Activated CD4-positive, alpha-beta T cell treated with anti-CD3 and anti-CD28 coated beads, Interleukin-2, Interleukin-4, amounts not matched to agents 100 ng/mL and 50 ng/mL, durations not matched to agents 16 hours and 8 hours (primary cell): ENCODE measurements at regions not wholly inside any gene's neighbourhood (a gene's known extent, or its start where the extent isn't known, plus 50 kb on each side); places are given as distances from the start of the nearest gene placed in this dataset.

Experiments used
- DNase-seq: peaks from one replicate; pipeline ENCODE4 v3.0.0-alpha.2; 2020; ENCODE audit warnings: low spot score

DNA sequence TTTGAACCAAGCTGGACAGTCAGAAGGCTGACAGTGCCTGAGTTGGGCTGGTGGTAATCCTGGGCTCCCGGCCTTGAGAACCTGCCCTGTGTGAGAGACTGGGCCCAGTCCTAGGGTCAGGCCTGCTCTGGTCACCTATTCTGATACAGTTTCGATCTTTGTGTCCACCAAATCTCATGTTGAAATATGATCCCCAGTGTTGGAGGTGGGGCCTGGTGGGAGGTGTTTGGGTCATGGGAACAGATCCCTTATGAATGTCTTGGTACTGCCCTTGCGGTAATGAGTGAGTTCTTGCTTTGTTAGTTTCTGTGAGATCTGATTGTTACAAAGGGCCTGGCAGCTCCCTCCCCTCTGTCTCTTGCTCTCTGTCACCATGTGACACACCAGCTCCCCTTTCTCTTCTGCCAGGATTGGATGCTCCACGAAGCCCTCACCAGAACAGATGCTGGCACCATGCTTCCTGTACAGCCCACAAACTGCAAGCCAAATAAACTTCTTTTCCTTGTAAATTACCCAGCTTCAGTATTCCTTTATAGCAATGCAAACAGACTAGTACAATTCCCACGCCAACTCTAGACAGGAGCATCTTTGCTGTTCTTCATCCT, 111.8 kb upstream of the ZNF438 start:
- no peak for DNase-seq

GRCh38 chr10:31145986-31146385, 114.3 kb upstream of the ZNF438 start:
- DNase-seq = no peak

DNA sequence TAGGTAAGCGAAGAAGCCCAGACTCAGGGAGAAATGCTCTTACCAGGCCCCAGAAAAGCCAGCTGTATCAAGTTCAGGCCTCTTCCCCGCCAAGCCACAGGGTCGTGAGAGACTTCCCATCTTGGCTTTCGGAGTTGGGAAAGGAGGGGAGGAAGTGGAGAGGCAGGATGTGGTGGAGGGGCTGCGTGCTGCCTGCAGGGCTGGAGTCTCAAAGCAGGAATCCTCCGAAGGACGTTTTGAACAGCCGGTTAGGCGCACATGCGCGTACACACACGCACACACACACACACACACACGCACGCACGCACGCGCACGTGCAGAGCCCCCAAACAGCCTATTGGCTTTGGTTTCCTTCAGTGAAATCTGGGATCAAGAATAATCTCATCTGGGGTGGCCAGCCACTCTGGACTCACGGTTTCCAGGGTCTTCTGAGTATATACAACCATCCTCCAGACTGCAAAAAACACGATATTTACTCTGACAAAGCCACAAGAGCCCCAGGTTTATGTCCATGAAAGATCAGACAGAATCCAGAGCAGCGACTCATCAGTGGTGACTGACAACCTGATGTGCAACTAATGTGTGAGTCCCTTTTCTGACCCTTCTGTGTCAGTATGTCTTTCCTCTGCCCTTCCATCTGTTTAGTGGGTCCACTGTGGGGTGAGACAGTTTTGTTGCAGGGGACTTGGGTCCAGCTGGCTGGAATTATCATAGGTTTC, 115.0 kb upstream of the ZNF438 start:
- DNase-seq = no peak

GRCh38 chr10:31147210-31147608, 115.5 kb upstream of the ZNF438 start:
- no peak for DNase-seq

DNA sequence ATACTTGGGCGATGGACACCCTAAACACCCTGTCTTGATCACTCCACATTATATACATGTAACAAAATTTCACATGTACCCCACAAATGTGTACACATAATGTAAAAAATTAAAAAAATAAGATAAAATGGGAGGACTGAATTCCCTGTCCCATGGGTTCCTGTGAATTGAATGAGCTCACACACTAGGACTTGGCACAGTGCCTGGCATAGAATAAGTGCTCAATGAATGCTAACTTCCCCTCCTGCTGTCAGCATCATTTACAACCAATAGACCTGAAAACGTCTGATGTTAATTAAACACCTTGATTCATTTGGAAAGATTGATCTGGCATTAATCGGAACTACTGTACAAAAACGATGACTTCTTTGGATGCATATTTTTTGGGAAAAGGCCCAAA, 117.3 kb upstream of the ZNF438 start:
- no peak for DNase-seq

DNA sequence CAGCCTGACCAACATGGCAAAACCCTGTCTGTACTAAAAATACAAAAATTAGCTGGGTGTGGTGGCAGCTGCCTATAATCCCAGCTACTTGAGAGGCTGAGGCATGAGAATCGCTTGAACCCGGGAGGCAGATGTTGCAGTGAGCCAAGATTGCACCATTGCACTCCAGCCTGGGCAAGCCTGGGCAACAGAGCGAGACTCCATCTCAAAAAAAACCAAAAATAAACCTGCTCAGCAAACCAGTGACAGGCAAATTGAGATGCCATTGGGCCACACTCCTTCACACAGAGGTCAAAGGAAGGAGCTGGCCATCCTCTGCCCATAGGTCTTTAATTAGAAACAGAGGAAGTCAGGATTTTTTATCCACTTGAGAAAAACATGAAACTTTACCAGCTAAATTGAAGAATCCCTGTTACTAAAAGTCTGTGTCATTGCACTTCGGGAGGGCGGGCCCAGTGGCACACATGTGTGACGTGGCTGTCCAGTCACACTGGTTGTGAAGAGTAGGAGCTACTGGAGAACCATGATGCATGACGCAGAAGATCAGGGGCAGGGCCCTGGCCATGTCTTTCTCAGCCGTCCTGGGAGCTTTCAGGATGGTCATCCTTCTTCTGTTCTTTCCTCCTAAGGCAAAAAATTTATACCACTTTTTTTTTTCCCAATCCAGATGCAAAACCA, 118.3 kb upstream of the ZNF438 start:
- DNase-seq = no peak

DNA sequence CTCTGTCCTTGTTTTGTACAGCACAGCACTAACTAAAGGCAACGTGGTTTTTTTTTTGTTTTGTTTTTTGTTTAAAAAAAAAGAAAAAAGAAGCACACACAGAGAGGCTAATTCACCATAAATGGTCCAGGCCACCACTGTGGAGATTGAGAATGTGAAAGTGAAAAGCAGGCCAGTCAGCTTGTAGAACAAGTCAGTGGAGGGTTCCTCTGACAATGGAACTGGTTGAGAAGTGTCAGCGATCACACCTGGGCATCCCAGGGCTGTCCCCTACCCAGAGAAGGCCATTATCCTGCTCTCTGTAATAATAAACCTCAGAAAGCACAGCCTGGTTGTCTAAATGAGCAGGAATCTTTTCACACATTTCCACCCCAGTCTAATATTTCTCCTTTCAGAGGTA, 119.6 kb upstream of the ZNF438 start:
- no peak for DNase-seq

DNA sequence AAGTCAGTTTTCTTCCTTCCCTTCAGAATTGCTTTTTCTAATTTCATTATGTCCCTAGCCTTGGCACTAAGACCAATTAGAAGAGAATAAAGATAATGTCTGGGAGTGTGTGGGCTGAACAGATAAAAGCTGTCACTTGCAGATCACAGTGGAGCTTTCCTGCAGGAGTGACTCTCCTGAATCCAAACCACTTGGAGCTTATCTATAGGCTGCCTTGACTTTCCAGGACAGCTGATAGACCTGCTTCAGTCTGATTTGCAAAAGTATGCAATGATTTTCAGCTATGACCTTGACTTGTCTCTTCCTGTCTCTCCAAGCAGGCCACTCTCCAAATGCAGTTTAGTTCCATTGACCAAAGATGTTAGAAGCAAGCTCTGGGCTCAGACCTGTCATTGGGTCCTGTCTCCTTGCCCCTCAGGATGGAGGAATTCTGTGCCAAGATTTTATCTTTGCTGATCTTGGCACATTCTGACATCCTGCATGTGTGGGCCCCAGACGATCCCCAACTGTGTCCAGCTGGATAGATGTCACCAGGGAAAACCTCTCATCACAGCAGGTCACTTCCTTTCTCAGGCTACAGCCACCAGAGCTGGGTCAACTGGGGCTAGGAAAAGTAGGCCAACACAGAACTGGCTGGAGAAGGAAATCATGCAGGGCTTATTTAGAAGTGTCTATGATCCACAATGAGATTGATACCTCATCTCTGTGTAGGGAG, 120.9 kb upstream of the ZNF438 start:
- no peak for DNase-seq

GRCh38 chr10:31153161-31153560, 121.5 kb upstream of the ZNF438 start:
- DNase-seq = no peak

DNA sequence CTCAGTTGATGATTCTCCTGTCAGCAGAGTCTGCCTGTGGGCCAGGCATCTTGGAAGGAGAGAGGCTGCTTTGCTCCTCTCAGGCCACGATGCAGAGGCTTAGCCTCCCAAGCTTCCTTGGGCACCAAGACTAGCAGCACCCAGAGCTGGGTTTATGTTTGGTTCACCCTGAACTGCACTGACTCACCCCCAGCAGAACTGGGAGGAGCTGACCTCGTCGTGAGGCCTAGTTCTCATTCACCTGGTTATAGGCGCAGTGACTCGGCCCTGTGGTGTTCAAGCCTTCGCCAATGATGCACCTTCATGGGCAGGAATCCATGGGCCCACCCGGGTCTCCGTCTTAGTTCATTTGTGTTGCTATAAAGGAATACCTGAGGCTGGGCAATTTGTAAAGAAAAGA, 122.0 kb upstream of the ZNF438 start:
- DNase-seq = no peak

DNA sequence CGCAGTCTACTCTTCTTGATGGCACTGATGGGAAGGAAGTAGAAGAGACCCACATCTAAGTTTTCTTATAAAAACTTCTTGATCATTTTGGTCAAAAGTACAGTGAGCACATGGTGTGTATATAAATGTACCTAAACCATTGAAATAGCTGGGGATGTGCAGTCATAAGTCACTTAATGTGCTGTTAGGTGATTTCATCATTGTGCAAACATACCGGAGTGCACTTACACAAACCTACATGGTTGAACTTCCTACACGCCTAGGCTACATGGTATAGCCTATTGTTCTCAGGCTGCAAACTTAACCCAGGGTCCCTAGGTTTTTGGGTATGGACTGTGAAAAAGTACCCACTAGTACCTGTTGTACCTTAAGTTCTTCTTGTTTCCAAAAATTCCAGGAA, 123.3 kb upstream of the ZNF438 start:
- no peak for DNase-seq

DNA sequence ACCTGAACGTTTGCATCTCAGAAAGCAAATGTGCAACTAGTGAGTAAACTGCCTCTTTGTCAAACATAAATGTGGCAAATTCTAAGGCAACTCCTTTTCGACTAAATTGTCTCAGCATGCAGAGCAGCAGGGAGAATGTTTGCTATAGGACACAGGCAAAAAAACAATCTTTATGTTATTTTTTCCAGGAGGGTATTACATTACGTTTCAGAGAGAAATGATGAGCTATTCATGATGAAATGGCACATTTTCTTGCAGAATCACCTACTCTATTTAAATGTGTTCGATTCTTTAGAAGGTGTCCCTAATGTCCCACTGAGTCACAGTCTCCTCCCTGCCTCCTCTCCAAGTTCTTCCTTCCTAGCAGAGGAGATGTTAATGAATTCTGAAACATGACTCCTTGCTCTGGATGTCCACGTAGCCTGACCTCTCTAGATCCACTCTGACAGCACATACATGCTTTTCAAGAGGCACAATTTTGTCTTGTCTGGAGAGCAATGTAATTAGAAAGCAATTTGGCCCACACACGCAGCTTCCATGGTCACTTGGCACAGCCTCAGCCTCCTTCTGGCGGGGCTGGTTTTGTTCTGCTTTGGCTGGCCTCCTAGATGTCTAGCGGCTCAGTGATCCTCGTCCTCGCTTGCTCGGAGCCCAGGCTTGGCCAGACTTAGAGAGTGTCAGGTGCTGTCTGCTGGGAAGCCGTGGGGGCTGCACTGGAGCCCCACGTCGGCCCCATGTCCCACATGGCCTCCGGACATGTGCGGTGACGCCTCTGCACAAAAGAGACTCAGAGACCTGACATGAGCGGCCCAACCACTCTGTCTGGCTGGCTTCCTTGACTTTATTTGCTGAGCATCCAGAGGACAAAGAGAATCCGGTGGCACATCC, 125.7 kb upstream of the ZNF438 start:
- DNase-seq = no peak

GRCh38 chr10:31158011-31158658, 126.5 kb upstream of the ZNF438 start:
- DNase-seq = no peak

DNA sequence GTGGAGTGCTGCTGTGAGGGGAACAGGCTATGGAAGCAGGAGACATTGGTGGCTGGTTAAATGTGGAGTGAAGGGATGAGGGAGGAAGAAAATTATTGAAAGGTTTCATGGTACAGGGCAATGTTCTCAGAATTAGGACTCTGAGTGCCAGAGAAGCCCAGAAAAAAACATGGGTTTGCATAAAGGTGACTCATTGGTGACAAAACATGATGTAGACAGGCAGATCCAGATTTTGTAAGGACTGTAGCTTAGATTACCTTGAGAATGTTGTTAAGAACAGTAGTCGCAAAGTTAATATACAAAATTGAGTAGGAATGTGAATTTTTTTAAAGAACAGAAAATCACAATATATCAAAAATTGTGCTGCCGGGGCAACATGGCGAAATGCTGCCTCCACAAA, 134.9 kb upstream of the ZNF438 start:
- DNase-seq = no peak

DNA sequence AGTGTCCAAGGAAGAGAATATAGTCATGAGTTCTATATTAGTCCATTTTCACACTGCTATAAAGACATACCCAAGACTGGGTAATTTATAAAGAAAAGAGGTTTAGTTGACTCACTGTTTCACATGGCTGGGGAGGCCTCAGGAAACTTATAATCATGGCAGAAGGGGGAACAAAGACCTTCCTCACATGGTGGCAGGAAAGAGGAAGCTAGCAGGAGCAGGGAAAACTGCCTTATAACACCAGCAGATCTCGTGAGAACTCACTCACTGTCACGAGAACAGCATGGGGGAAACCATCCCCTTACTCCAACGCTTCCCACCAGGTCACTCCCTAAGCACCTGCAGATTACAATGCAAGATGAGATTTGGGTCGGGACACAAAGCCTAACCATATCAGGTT, 139.0 kb upstream of the ZNF438 start:
- DNase-seq = no peak

- no peak for DNase-seq
Observed at GRCh38 chr10:31171402-31172083, 139.9 kb upstream of the ZNF438 start.

GRCh38 chr10:31172925-31173324, 141.3 kb upstream of the ZNF438 start:
- DNase-seq = no peak

- no peak for DNase-seq
Observed at GRCh38 chr10:31173752-31174151, 142.1 kb upstream of the ZNF438 start.

DNA sequence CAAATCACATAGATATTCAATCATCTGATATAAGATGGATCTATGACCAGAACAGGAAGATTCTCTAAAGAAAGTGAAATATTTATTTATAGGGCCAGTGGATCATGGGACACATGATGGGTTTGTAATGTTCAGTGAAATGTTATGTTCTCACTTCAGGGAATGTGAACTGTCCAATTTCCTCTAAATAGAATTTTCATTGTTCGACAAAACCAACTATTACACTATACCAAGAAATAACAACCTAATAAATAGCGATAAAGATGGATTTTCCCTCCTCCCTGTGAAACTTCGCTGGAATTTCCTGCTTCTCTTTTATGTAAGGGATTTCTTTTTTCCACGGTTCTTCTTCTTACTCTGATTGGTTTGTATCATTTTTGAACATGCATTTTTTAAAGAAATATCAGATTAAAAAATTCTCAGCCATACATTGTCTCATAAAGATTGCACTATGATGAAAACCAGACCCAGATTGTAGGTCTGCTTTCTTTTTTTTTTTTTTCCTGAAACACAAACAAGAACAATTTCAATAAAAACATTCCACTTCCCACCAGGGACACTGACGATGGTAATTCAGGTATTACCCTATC, 139.8 kb upstream of the ZEB1 start:
- no peak for DNase-seq

- no peak for DNase-seq
Observed at GRCh38 chr10:31186225-31187000, 132.6 kb upstream of the ZEB1 start.
